Esophagus muscularis mucosa (tissue), 4 donors: ENCODE measurements at regions not wholly inside any gene's neighbourhood (a gene's known extent, or its start where the extent isn't known, plus 50 kb on each side); places are given as distances from the start of the nearest gene placed in this dataset.

Experiments used
- CTCF ChIP-seq, 3 experiments: fragments of 200-600 bp in 2 of 3; fragments of 450-650 bp in 1 of 3; sonication (generic) in 2 of 3; IDR thresholded peaks; one replicate each; pipeline ENCODE4 v1.5.1; 2017 to 2019; ENCODE audit warnings: antibody characterized with exemption in 3 of 3, mild to moderate bottlenecking in 2 of 3, moderate library complexity in 1 of 3
- EP300 ChIP-seq: sonication (generic); formaldehyde crosslinking; IDR thresholded peaks from one replicate; pipeline ENCODE4 v1.6.1; 2017; ENCODE audit warnings: antibody characterized with exemption
- POLR2A ChIP-seq: fragments of 450-650 bp; IDR thresholded peaks from one replicate; pipeline ENCODE4 v1.6.1; 2017; ENCODE audit warnings: antibody characterized with exemption, moderate library complexity, mild to moderate bottlenecking, low read depth
- POLR2AphosphoS5 ChIP-seq, 2 donors: sonication (generic); formaldehyde crosslinking; IDR thresholded peaks; one replicate each; pipeline ENCODE4 v1.6.1; 2017; ENCODE audit warnings: antibody characterized with exemption in 2 of 2

- TF ChIP-seq CTCF (IDR thresholded peaks at IDR 0.05) = no peak
- no peak for TF ChIP-seq EP300
- TF ChIP-seq POLR2AphosphoS5 (IDR thresholded peaks at IDR 0.05) = no peak
- no peak for TF ChIP-seq POLR2A
Observed at GRCh38 chr12:62116986-62117385, 143.2 kb upstream of the USP15 start.
